HG03103 (cell line): ENCODE measurements at regions not wholly inside any gene's neighbourhood (a gene's known extent, or its start where the extent isn't known, plus 50 kb on each side); places are given as distances from the start of the nearest gene placed in this dataset.

Experiments used
- ATAC-seq: cut with Tn5 transposase; IDR thresholded peaks from one replicate; pipeline ENCODE4 v1.9.1; 2021; ENCODE audit warnings: low read depth; ENCODE audit not compliant: unreplicated experiment

DNA sequence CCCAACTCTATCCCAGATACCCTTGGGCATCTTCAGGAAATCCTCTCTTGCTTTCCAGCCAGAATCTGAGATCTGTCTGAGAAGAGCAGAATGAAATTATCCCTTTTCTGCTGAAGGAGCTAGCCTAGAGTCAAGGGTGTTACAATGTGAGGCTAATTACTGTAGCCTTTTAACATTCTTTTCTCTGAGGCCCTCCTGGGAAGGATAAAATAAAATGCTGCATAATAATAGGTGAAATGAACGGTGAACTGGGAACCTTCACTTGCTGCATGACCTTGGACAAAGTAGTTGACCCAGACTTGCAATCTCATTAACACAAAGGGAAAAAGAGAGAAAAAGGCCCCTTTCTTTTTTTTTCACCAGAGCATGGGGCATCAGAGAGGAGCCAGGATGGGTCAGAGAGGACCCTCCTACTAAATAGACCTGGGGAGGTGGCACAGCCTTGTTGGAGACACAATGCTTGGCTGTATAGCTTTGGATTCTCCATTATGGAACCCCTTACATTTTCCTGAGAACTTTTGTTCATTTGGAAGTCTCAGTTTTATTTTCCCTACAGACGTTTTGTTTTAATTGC lies 137.0 kb upstream of the LIPC start:
- ATAC-seq = no peak

DNA sequence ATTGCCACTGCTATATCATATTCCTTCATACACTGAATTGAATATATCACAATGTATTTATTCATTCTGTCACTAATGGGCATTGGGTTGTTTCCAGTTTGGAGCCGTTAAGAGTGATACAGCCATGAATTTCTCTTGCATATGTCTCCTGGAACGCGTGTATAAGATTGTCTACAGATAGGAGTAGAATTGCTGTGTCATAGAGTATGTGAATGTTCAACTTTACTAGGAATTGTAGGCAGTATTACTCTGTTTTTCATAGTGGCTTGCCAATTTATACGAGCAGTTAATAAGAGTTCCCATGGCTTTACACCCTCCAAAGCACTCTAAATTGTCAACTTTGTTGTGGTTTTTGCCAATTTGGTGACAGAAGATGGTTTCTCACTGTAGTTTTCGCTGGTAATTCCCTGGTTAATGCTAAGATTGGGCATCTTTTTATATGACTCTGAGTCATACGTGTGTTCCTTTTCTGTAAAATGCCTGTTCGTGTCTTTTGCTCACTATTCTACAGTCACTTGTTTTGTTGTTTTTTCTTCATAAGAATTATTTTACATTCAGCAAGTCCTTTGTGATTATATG lies 136.1 kb upstream of the LIPC start:
- no peak for ATAC-seq

DNA sequence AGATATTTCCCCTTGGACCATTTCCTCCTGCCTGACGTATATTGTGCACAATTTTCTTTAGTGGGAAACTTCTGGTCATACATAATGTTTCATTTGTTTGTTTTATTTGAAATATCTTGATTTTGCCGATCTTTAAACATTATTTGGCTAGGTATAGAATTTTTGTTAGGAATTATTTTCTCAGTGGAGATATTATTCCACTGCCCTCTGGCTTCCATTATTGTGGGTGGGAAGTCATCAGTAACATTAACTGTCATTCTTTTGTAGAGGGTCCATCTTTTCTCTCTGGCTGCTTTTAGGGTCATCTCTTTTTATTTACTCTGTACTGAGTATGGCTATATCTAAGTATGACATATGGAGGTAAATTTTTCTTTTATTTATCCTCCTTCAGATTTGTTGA lies 135.5 kb upstream of the LIPC start:
- ATAC-seq = no peak

DNA sequence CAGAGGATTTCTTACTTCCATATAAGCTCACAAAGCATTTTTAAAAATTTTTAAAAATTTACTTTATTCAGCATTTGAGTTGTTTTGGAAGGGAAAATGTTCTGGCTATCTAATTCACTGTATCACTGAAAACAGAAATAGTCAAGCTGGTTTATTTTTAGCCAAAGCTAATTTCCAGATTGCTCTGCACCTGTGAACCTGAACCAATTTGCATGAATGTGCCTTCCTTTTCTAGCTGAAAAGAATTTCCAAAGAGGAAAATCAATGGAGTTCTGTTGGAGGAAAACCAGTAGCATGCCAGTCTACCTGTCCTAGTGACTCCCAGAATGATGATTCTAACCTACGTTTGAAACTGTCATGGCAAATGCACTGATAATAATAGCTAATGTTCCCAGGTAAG lies 134.2 kb upstream of the LIPC start:
- no peak for ATAC-seq

DNA sequence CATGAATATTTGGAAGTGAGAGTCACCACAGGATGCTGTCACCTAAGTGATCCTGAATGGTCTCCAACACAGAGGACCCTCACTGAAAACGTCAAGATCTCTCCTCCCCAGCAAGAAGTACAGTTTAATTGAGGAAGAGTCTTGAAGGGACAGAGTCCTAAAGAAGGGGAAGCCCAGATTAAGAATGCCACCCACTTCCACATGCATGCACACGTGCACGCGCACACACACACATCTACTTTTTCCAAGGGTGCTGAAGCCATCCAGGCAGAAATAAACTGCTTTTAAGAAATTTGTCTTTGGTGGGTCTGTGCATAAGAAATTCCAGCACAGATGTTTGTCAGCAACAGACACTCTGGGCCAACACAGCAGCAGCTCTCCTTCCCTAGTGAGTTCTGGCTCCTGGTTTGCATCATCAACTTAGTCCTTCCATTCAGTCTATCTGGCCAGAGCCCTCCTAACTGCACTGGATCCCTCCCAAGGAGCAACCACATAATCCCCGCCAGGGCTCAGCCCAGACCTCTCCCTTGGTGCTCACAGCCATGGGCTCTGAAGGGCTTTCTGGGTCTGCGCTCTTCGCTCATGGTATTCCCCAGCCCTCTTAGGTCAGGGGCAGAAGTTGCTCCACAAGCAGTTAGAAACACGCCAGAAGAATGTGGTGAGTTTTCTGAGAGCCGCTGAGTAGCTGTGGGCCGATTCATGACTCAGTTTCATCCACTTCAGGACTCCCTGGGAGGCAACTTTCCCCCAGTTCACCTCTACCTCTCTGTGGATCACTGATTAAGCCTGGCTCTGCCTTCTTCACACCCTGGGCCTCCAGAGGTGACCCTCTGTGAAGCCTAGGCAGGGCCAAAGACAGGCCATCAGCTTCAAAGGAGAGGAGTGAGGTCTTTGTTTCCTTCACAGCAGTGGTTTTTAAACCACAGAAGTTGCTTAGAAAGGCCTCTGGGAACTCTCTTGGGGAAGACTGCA lies 132.6 kb upstream of the LIPC start:
- no peak for ATAC-seq

DNA sequence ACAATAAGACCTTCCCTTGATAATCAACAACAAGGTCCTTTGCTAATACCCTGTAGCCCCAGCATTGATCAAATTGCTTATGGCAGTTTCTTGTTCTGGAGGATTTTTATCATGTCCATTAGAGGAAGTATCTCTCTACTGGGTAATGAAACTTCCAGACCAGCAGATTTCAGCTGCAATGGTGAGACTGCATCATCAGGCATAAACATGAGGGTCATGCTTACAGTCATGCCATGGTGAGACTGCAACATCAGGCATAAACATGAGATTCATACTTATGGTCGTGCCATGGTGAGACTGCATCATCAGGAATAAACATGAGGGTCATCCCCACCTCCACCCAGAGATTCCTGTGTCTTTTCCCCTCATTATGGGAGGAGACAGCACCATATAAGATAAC lies 129.0 kb upstream of the LIPC start:
- no peak for ATAC-seq

DNA sequence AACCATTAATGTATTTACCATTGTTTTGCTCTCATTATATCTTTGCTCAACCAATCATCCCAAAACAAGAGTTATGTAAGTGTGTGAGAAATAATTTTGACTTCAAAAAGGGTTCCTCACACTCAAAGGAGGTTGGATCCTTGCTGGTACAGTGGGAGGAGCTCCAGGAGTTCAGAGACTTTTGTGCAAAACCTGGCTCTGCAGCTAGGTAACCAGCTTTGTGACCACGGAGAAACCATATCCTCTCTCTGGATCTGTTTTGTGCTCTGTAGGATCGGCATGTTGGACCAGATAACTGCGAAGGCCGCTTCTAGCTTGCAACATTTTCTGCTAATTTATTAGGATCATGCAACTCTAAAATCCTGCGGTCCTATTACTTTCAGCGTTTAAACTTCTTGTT lies 128.6 kb upstream of the LIPC start:
- no peak for ATAC-seq

DNA sequence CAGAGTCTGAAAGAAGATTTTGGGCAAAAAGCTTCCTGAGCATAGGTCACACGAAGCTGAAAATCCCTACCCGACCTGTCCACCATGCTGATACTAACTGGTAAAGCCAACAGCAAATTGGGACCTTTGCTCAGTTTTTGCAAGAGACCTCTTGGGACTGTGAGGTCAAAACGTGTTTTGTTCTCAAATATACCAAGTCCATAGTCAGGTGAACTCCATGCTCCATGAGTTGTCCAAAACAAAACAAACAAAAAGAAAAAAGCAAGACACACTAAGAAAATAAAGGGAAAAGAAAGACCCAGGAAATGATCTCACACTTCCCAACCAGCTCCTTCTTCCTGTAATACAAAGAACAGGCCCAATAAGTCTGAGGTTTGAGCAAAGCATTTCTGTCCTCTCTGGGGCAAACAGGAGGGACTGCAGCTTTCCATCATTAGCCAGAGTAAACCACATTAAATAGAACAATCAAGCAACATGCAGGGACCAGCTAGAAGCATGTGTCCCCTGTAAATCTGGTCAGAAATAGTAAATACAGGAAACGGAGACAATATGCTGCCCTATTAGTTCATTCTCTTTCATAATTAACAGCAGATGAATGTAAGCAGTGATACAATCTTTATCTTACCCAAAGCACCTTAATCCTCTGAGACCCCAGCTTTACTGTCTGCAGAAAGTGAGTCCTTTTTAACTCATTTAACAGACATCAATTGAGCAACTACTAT lies 125.0 kb upstream of the LIPC start:
- ATAC-seq = no peak

DNA sequence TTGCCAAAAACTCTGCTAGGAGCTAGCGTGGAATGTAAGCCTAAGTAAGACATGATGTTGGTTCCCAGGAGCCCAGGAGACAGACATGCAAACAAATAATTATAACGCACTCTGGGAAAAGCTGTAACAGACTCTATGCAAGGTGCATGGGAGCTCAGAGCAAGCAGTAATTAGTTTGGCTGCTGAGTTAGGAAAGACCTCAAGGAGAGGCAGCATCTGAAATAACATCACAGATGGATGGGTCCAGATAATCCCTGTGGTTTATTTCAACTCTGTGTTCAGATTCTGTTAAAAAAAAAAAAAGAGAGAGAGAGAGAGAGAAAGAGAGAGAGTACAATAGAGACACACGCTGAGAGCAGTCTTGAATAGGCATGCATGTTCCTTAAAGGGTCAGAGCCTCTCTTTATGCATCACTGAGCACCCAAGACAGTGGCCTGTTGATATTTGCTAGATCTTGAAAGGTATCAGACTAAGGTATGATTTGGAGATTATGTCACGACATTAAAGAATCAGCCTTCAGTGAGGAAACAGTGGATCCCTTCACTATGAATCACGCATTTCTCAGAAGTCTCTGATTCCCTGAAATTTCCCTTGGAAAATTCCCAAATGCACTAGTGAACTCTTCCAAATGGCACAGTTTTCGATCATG lies 124.4 kb upstream of the LIPC start:
- no peak for ATAC-seq

DNA sequence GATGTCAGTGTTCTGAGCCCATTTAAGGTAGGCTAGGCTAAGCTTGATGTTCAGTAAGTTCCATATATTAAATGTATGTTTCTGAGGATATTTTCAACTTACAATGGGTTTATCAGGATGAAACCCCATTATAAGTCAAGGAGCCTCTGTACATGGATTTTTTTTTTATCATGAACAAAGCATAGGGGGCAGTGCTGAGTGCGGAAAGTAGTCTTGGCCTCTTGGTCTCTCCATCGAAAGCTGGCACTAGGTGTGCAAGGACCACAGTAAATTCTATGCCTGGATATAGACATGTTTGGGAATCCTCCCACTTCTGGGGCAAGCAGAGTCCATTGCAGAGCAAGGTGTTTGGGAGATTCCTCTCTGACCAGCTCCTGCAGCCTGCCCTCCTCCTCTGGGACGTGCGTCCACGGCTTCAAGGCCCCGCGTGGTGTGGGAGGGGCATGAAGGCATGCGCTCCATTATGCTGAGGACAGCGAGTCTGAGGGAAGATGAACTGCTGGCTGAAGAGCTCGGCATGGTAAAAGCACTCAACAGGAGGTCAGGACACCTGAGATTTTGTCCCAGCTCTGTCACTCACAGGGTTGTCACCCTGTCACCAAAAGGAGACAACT lies 122.9 kb upstream of the LIPC start:
- no peak for ATAC-seq

DNA sequence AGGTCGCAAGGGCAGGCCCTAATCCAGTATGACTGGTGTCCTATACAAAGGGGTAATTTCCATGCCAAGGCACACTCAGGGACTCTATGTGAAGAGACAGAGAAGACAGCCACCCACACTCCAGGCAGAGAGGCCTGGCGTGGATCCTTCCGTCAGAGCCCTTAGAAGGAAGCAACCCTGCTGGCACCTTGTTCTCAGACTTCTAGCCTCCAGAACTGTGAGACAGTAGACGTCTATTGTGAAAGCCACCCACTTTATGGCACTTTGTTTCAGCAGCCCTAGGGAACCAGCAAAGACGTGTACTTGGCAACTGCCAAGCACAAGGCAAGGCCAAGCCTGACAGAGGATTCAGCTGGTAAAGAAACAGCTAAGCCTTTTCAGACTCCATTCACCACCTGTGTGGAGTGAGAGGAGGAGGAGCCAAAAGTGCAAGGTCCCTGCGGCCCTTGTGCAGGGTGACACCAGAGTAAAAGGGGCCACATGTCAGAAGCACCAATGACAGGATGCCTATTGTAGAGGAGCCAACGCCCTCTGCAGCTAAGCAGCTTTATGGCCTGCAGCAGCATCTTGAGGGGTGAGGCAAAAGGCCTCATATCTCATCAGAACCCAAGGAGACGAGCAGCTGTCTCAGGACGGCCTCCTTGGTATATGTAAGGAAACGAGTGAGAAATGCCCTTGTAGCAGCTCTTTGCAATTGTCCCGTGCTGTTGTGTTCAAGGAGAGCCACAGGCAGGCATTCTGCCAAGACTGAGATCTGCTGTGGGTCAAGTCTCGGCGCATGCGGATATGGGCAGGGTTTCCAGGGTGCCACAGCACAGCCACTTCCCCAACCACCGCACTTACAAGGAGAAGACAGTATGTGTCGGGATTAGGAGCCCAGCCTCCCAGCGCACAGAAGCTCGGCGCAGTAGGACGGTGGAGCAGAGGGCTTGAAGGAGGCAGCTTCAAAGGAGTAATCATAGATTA lies 121.5 kb upstream of the LIPC start:
- no peak for ATAC-seq

DNA sequence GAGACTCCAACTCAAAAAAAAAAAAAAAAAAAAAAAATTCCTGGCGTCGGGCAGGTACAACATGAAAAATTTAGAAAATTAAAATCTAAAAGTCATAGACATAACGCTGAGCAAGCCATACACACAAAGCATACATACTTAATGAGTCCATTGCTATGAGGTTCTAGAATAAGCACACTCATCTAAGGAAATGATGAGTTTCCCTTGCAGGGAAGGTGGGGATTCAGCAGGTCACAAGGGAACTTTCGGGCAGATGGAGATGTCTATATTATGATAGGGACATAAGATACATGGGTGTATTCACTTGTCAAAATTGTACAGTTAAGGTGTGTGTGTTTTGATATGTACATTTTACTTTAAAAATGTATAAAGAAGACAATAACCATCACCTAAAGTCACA lies 120.2 kb upstream of the LIPC start:
- ATAC-seq = no peak

DNA sequence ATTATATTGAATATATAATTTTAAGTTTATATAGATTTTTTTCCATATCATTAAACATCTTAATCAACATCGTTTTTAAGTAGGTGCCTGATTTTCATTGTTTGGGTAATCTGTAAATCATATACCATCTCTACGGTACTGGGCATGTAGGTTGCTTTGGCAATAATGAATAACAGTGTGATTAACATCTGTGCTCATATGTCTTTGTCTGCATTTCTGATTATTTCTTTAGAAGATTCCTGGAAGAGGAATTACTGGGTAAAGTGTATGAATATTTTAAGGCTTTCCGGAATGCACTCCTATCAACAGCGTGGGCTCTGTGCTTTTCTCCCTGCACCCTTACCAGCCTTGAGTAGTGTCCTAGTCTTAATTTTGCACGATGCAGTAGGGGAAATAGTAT lies 119.8 kb upstream of the LIPC start:
- ATAC-seq = no peak

DNA sequence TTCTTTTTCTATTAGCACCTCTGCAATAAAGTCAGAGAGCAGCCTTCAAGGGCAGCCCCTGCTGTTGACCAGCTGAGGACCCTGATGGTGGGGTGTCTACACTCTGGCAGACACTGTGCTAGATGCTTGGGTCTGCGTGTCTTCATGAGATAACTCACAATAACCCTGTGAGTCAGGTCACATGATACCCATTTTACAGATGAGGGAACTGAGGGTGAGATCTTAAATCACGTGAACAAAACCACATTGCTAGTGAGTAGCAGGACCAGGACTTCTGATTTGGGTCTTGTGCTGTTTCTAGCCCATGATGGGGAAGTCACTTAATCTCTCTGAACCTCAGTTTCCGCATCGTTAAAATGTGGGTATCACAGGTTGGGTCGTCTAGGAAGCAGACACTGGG lies 118.5 kb upstream of the LIPC start:
- ATAC-seq = no peak

DNA sequence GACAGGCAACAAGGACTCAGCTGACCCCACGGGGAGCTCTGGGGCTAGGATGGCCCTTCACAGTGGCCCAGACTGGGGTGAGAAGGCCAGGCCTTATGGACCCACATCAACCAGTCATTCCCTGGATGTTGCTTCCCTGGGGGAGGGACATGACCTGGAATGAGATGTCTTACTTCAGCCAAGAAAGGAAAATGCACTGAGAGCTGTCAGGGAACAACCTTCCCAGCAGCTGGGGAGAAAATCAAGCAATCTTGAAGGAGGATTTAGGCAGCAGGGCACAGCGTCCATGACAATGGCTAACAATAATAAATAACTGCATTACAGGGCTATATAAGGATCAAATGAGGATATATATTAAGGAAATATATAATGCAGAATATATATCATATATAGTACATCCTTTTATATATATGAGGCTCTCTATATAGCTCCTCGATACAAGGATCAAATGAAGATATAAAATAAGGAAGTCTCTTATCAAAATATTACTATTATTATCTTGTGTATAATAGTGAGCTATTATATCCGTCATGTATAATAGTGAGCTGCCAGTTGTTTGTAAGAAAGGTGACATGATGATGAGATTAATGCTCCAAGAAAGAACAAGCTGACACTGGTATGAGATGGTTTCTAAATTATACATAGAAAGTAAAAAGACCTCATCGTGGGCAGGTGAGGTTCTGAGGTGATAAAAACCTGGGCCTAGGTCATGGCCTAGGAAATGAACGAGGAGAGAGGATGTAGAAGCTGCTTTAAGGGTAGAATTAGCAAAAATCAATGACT lies 117.8 kb upstream of the LIPC start:
- no peak for ATAC-seq

DNA sequence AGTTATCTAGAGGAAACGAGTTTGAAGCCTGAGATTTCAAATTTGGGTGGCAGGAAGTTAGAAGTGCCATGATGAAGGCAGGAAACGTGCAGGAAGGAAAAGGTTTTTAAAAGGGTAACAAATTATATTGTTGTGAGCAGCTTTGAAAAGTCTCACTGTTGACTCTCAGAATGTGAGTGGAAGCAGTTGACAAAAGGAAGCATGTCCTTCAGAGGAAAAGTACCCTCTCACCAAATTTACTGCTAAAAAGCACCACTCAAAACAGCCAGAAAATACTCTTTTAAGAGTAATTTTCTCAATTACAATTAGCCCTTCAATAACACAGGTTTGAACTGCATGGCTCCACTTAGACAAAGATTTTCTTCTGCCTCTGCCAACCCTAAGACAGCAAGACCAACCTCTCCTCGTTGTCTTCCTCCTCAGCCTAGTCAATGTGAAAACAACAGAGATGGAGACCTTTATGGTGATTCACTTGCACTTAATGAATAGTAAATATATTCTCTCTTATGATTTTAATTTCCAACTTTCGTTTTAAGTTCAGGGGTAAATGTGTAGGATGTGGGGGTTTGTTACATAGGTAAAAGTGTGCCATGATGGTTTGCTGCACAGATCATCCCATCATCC lies 117.1 kb upstream of the LIPC start:
- ATAC-seq = no peak

DNA sequence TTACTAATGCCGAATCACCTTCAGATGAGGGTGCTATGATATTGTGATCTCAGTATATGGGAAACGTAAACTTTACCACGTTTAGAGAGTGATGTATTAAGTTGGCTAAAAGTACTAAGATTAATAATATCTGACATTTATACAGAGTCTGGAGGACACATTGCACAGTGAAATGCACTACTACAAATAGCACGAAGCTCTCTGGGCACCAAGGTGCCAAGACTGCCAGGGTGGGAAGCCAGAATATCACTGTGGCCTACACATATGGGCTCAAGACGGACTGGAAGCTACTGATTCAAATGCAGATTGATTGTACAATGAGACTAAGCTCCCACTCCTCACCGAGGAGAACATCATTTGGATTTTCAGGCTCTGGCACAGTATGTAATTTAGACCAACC lies 113.3 kb upstream of the LIPC start:
- no peak for ATAC-seq

DNA sequence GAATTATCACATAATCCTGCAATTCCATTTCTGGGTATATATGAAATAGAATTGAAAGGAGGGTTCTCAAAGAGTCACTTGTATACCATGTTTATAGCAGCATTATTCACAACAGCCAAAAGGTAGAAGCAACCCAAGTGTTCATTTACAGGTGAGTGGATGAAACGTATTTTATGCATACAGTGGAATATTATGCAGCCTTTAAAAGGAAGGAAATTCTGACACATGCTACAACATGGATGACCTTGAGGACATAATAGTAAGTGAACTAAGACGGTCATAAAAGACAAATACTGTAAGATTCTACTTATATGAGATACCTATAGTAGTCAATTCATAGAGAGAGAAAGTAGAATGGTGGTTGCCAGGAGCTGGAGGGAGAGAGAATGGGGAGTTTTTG lies 110.8 kb upstream of the LIPC start:
- ATAC-seq = no peak
